ENCODE measurements at regions not wholly inside any gene's neighbourhood (a gene's known extent, or its start where the extent isn't known, plus 50 kb on each side); places are given as distances from the start of the nearest gene placed in this dataset.
"Not testable (repeated sequence)": the region's sequence is repeated elsewhere in the genome, so short reads cannot be mapped to it uniquely, and the experiment has no call there.

DNA sequence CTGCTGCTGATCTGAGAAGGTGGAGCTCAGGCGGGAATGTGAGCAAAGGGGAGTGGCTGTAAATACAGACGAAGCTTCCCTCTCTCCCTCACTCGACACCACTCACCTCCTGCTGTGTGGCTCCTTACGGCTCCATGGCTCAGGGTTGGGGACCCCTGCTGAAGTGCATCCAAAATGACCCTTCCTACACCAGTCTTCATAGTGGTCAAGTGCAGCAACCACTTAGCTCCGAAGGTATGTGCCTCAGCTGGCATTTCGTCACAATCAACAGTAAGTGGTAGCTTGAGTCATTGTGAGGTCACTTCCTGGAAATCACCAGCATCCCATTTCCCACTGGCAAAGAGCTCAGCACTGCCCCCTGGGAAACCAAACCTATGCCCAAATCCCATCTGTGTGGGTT is 76.4 kb upstream of the COBL start:
- DNase-seq (ENCODE audit: low spot score); FAIRE-seq: not testable (repeated sequence)

DNA sequence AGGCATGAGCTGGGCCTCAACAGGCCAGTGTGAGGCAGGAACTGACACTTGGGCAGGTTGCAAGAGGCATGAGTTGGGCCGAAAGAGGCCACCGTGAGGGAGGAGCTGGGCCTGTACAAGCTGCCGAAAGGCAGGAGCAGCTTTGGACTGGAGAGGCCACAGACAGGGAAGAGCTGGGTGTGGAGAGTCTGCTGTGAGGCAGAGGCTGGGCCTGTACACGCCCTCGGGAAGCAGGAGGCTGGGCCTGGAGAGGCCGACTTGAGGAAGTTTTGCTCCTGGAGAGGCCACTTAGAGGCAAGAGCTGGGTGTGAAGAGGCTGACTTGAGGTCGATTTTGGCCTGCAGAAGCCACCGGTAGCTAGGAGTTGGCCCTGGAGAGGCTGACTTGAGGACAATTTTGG is 73.3 kb upstream of the COBL start:
- FAIRE-seq; DNase-seq (ENCODE audit: low spot score): not testable (repeated sequence)

DNA sequence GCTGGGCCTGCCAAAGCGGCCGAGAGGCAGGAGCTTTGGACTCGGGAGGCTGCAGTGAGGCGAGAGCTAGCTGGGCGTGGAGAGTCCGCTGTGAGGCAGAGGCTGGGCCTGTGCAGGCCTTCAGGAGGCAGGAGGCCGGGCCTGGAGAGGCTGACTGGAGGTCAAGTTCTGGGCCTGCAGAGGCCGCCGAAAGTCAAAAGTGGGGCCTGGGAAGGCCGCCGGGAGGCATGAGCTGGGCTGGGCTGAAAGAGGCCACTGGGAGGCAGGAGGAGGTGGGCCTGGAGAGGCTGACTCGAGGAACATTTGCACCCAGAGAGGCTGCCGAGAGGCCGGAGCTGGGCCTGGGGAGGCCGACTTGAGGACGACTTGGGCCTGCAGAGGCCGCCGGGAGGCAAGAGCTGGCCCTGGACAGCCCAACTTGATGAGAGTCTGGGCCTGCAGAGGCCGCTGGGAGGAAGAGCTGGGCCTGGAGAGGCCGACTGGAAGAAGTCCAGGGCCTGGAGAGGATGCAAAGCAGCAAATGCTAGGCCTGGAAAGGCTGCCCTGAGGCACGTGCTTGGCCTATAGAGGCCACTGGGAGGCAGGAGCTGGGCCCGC is 72.7 kb upstream of the COBL start:
- DNase-seq (ENCODE audit: low spot score); FAIRE-seq: not testable (repeated sequence)

DNA sequence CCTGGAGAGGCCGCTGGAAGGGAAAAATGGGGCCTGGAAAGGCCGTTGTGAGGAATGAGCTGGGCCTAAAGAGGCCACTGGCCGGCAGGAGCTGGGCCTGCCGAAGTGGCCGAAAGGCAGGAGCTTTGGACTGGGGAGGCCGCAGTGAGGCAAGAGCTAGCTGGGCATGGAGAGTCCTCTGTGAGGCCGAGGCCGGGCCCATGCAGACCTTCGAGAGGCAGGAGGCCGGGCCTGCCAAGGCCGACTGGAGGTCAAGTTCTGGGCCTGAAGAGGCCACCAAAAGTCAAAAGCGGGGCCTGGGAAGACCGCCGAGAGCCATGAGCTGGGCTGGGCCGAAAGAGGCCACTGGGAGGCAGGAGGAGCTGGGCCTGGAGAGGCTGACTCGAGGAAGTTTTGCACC is 71.6 kb upstream of the COBL start:
- DNase-seq (ENCODE audit: low spot score); FAIRE-seq: not testable (repeated sequence)

DNA sequence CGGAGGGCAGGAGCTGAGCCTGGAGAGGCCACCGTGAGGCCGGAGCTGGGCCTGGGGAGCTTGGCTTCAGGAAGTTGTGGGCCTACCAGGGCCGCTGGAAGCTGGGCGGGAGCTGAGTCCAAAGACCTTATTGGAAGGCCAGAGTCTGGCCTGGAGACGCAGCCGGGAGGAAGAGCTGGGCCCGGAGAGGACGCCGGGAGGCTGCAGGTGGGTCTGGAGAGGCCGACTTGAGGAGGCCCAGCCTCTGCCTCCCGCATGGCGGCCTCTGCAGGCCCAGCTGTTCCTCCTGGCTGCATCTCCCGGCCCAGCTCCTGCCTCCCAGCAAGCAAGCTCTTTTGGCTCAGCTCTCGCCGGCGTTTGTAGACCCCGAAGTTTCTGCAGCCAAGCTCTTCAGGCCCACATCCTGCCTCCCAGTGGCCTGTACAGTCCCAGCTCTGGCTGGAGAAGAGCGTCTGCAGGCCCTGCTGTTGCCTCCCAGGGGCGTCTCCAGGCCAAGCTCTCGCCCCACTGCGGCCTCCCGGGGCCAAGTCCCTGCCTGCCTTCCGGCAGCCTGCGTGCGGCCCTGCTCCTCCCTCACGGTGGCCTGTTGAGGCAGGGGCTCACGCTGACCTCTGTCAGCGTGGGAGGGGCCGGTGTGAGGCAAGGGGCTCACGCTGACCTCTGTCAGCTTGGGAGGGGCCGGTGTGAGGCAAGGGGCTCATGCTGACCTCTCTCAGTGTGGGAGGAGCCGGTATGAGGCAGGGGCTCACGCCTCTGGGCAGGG is 70.4 kb upstream of the COBL start:
- not testable (repeated sequence) for FAIRE-seq; DNase-seq (ENCODE audit: low spot score)

DNA sequence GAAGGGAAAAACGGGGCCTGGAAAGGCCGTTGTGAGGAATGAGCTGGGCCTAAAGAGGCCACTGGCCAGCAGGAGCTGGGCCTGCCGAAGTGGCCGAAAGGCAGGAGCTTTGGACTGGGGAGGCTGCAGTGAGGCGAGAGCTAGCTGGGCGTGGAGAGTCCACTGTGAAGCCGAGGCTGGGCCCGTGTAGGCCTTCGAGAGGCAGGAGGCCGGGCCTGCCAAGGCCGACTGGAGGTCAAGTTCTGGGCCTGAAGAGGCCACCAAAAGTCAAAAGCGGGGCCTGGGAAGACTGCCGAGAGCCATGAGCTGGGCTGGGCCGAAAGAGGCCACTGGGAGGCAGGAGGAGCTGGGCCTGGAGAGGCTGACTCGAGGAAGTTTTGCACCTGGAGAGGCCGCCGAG is 69.6 kb upstream of the COBL start:
- DNase-seq (ENCODE audit: low spot score); FAIRE-seq: not testable (repeated sequence)

DNA sequence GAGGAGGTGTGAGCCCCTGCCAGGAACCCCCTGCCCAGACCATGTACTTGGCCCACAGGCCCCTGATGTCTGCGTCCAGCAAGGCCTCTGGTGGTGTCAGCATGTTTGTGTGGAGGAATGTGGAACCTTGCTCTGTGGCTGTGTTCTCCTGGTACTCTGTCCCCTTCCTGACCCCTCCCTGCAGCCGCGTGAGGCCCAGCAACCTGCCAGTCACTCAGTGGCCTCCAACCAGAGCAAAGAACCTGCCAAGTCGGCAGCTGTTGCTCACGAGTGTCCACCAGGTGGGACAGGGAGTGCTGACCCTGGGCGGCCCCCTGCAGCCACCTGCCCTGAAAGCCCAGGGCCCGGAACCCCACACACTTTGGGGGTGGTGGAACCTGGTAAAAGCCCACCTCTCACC is 65.6 kb upstream of the COBL start:
- not testable (repeated sequence) for FAIRE-seq; DNase-seq (ENCODE audit: low spot score)

DNA sequence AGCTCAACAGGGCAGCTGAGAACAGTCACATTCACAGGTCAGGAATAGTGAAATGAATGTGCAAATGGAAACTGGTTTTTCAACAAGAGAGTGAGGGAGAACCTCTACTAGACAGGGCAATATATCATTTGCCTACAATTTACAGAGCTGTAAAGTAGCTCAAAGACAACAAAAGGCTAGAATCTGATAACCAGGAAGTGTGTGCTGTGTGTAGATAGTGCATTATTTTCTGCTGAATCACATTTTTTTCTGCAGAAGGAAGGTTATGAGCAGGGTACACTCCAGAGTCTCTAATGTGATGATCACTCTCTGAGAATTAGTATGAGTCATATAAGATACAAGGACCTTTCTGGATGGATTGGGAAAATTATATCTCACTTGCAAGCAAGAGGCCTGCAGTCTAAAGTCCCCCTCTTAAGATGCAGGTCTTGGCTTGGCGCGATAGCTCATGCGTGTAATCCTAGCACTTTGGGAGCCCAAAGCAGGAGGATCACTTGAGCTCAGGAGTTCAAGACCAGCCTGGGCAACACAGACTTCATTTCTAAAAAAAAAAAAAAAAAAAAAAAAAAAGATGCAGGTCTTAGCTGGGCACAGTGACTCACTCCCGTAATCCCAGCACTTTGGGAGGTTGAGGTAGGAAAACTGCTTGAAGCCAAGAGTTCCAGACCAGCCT is 59.9 kb upstream of the COBL start:
- FAIRE-seq (no peak), DNase-seq (ENCODE audit: low spot score) (peak; percentile 67)

DNA sequence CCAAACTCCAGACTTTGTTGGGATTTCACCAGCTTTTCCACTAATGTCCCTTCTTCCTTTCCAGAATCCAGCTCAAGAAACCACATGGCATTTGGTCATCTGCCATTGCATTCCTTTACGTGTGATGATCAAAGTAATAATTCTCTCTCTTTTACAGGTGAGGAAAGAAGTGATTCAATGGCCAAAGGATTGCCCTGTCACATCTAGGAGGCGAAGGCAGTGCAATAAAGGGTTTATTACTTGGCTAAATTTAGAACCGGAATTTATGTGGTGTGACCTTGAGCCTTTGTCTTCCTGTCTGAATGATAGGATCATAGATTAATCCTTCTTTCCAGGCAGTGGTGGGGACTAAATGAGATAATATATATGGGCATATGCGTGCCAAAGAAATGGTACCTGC is 58.3 kb upstream of the COBL start:
- FAIRE-seq = no peak
- DNase-seq (ENCODE audit: low spot score) = peak; percentile 58

DNA sequence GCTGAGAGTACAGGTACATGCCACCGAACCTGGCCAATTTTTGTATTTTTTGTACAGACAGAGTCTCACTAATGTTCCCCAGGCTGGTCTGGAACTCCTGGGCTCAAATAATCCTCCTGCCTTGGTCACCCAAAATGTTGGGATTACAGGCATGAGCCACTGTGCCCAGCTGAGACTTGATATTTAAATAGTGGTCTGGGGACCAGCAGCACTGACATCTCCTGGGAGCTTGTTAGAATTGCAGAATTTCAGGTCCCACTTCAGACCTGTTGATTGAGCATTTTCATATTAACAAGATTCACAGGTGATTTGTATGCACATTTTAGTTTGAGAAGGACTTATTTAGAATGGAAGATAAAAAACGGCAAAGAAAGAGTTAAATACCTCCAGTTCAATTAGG is 57.0 kb upstream of the COBL start:
- peak; percentile 23 for FAIRE-seq
- not testable (repeated sequence) for DNase-seq (ENCODE audit: low spot score)

DNA sequence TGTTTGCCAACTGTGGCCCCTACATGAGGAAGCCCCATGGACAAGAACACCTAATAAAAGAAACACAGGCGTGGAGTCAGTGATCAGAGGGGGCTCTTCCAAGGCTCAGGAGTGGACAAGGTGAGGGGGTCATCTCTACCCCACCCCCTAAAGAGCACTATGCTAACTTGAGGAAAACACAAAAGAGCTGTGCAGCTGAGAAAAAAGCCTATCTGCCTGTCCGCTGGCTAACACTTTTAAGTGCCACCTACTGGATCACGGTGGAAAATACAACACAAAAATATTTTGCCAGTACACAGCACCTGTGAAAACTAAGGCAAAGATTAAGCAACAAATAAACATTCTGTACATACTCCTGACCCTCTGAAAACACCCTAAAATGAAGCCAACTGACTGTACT is 53.1 kb upstream of the COBL start:
- no peak for DNase-seq (ENCODE audit: low spot score)
- peak; percentile 66 for FAIRE-seq

DNA sequence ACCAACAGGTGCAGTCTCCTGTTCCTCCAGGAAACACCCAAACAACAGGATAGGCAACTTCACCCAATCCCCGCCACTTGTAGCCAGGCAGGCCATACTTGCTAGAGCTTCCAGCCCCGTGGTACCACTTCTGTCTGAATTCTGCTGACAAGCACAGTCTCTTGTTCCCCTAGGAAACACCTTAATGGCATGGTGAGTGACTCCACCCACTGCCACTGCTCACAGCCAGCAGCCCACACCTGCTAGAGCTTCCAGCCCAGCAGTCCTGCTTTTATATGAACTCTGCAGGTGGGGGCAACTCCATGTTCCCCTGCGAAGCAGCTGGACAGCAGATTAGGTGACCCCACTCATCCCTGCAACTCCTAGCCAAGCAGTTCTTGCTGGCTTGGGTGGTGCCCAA is 52.6 kb upstream of the COBL start:
- FAIRE-seq = peak; percentile 50
- DNase-seq (ENCODE audit: low spot score) = not testable (repeated sequence)

DNA sequence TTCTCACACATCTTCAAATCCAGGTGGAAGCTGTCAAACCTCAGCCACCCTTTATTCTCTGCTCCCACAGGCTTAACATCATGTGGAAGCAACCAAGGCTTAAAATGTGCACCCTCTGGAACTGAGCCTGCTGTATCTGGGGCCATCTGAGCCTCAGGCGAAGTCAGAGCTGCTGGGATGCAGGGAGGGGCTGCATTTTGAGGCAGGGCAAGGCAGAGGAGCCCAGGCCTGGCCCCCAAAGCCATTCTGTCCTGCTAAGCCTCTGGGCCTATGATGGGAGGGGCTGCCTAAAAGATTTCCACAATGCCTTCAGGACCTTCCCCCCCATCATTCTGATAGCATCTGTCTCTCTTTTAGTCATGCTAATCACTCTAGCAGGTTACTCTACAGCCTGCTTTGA is 51.7 kb upstream of the COBL start:
- FAIRE-seq (no peak), DNase-seq (ENCODE audit: low spot score) (no peak)

DNA sequence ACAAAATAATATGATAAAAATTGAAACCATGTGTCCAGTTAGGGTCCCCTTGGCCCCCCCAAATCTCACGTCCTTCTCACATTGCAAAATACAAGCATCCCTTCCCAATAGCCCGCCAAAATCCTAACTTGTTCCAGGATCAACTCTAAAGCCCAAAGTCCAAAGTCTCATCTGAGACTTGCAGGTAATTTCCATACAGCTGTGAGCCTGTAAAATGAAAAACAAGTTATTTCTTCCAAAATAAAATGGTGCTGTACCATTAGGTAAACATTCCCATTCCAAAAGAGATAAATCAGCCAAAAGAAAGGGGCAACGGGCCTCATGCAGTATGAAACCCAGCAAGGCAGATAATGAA is 51.0 kb upstream of the COBL start:
- FAIRE-seq (no peak), DNase-seq (ENCODE audit: low spot score) (no peak)

DNA sequence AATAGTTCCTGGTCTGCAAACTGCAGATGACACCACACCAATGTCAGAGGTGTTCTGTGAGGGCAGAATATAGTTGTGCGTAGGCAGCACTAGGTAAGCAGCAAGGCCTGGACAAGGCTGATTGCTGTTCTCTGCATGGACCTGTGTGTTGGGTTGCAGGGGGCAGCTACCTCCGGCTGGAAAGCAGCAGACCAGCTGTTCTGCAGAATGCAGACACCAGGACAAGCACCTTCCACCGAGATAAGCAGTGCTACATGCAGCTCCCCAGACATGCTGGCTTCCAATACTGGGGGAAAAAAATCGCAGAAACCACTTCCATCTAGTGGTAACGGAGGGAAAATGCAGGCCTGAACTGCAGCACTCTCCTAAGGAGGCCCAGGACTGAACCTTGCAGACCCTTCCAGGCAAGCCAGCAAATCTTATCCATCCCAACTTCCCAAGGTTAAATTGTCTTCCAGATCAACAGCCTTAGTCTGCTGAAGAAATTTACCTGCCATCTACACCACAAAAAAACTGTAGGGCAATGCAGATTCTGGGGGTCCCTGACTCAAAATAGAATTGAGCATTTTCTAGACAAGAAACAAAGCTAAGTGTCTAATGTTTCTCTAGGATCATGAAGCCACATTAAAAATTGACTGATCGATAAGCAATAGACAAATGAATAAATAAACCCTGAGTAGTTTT is 50.5 kb upstream of the COBL start:
- DNase-seq (ENCODE audit: low spot score) = peak; percentile 83
- peak; percentile 85 for FAIRE-seq

Measured in urothelium cell line (cell line).